DND-41 (cell line): ENCODE measurements at regions not wholly inside any gene's neighbourhood (a gene's known extent, or its start where the extent isn't known, plus 50 kb on each side); places are given as distances from the start of the nearest gene placed in this dataset.

Experiments used
- ATAC-seq: fragments of 200-7000 bp; cut with Tn5 transposase; 3 replicates; pipeline ENCODE4 v1.9.1; 2021; ENCODE audit warnings: low read depth; ENCODE audit not compliant: insufficient read depth
- DNase-seq: peaks from one replicate; pipeline ENCODE4 v3.0.0-alpha.2; 2020
- H2AFZ ChIP-seq: 2 replicates; pipeline ENCODE4 v1.6.0; 2012; ENCODE audit warnings: low read depth, low read length
- H3K27ac ChIP-seq: 2 replicates; pipeline ENCODE4 v1.5.1; 2012; ENCODE audit warnings: low read length, inconsistent platforms
- H3K27me3 ChIP-seq: fragments of 200-600 bp; sonication (generic); 2 replicates; pipeline ENCODE4 v1.6.0; 2012; ENCODE audit warnings: low read length, mild to moderate bottlenecking, inconsistent platforms; ENCODE audit not compliant: insufficient read depth, poor library complexity
- H3K36me3 ChIP-seq: 2 replicates; pipeline ENCODE4 v1.5.1; 2012; ENCODE audit warnings: low read length, inconsistent platforms; ENCODE audit not compliant: insufficient read depth
- H3K4me1 ChIP-seq: 2 replicates; pipeline ENCODE4 v1.5.1; 2012; ENCODE audit warnings: mild to moderate bottlenecking, low read length; ENCODE audit not compliant: insufficient read depth
- H3K4me2 ChIP-seq: 2 replicates; pipeline ENCODE4 v1.6.0; 2012; ENCODE audit warnings: mild to moderate bottlenecking, moderate library complexity, low read length, inconsistent platforms; ENCODE audit not compliant: insufficient read depth
- H3K4me3 ChIP-seq, 2 experiments: fragments of 200-600 bp in 1 of 2; shearing (Covaris generic) in 1 of 2; 2 replicates each; pipeline ENCODE4 v1.5.1; 2012 to 2016; ENCODE audit warnings: inconsistent platforms in 2 of 2, low read length in 2 of 2, mild to moderate bottlenecking in 2 of 2, low read depth in 1 of 2, moderate library complexity in 1 of 2
- H3K79me2 ChIP-seq: 2 replicates; pipeline ENCODE4 v1.6.0; 2012; ENCODE audit warnings: low read length, inconsistent platforms; ENCODE audit not compliant: insufficient read depth
- H3K9ac ChIP-seq: 2 replicates; pipeline ENCODE4 v1.6.0; 2012; ENCODE audit warnings: low read depth, mild to moderate bottlenecking, inconsistent platforms, low read length, moderate library complexity
- H3K9me3 ChIP-seq: 2 replicates; pipeline ENCODE4 v1.5.1; 2012; ENCODE audit warnings: low read length, moderate library complexity, mild to moderate bottlenecking, inconsistent platforms; ENCODE audit not compliant: insufficient read depth, severe bottlenecking
- H4K20me1 ChIP-seq: 2 replicates; pipeline ENCODE4 v1.6.0; 2012; ENCODE audit warnings: low read length; ENCODE audit not compliant: insufficient read depth
- CTCF ChIP-seq: IDR thresholded peaks from 2 replicates; pipeline ENCODE4 v1.5.1; 2012; ENCODE audit warnings: borderline replicate concordance, low read length, moderate library complexity, mild to moderate bottlenecking; ENCODE audit not compliant: poor library complexity, severe bottlenecking; ENCODE audit errors: extremely low read depth
- EZH2 ChIP-seq: IDR thresholded peaks from 3 replicates; pipeline ENCODE4 v1.6.1; 2012; ENCODE audit warnings: borderline replicate concordance, low read depth, mild to moderate bottlenecking, moderate library complexity, low read length, inconsistent platforms; ENCODE audit not compliant: severe bottlenecking

- no peak overlapping the region for H3K9ac ChIP-seq
- H2AFZ ChIP-seq, result no peak overlapping the region
- no peaks in the 10 kb centered on the region for H3K79me2 ChIP-seq
- H4K20me1 ChIP-seq, result no peaks in the 10 kb centered on the region
- no peaks in the 10 kb centered on the region for H3K36me3 ChIP-seq
- TF ChIP-seq CTCF, result no peak
- no peak for TF ChIP-seq EZH2
- H3K4me1 ChIP-seq, result no peaks in the 10 kb centered on the region
- DNase-seq, result no peak
- H3K4me2 ChIP-seq, result no peak overlapping the region
- H3K9me3 ChIP-seq, result no peaks in the 10 kb centered on the region
- no peak overlapping the region for H3K27ac ChIP-seq
- H3K4me3 ChIP-seq, result no peak overlapping the region
- ATAC-seq, result no peak
- peaks cover 13% of the 10 kb centered on the region for H3K27me3 ChIP-seq
Observed at GRCh38 chr2:133788386-133788785, 220.1 kb upstream of the NCKAP5 start.

GRCh38 chr2:133789743-133790142, 221.5 kb upstream of the NCKAP5 start:
- H3K4me1 ChIP-seq, result no peaks in the 10 kb centered on the region
- no peaks in the 10 kb centered on the region for H4K20me1 ChIP-seq
- H3K27me3 ChIP-seq, result peaks cover 13% of the 10 kb centered on the region
- DNase-seq (no peak), ATAC-seq (no peak)
- no peaks in the 10 kb centered on the region for H3K36me3 ChIP-seq
- no peak for TF ChIP-seq CTCF
- no peak for TF ChIP-seq EZH2
- no peak overlapping the region for H3K4me3 ChIP-seq
- H3K4me2 ChIP-seq, result no peak overlapping the region
- H3K9me3 ChIP-seq, result no peaks in the 10 kb centered on the region
- no peak overlapping the region for H3K27ac ChIP-seq
- no peaks in the 10 kb centered on the region for H3K79me2 ChIP-seq
- H3K9ac ChIP-seq, result no peak overlapping the region
- no peak overlapping the region for H2AFZ ChIP-seq

GRCh38 chr2:133790711-133791110, 222.4 kb upstream of the NCKAP5 start:
- Histone ChIP-seq H3K36me3 (no peaks in the 10 kb centered on the region), H3K9me3 (no peaks in the 10 kb centered on the region), H3K27ac (no peak overlapping the region), H3K27me3 (peaks cover 13% of the 10 kb centered on the region), H3K9ac (no peak overlapping the region), H3K4me3 (no peak overlapping the region), H4K20me1 (no peaks in the 10 kb centered on the region), H3K4me1 (no peaks in the 10 kb centered on the region), H3K79me2 (no peaks in the 10 kb centered on the region), H3K4me2 (no peak overlapping the region), H2AFZ (no peak overlapping the region)
- no peak for ATAC-seq
- no peak for DNase-seq
- no peak for TF ChIP-seq CTCF
- TF ChIP-seq EZH2, result no peak

GRCh38 chr2:133791191-133791590, 222.9 kb upstream of the NCKAP5 start:
- no peak for TF ChIP-seq CTCF
- TF ChIP-seq EZH2, result no peak
- Histone ChIP-seq H3K79me2 (no peaks in the 10 kb centered on the region), H3K27me3 (peaks cover 13% of the 10 kb centered on the region), H4K20me1 (no peaks in the 10 kb centered on the region), H3K9me3 (no peaks in the 10 kb centered on the region), H3K4me1 (no peaks in the 10 kb centered on the region), H3K27ac (no peak overlapping the region), H3K4me2 (no peak overlapping the region), H2AFZ (no peak overlapping the region), H3K36me3 (no peaks in the 10 kb centered on the region), H3K4me3 (no peak overlapping the region), H3K9ac (no peak overlapping the region)
- no peak for DNase-seq
- no peak for ATAC-seq
